GM10266 (cell line): ENCODE measurements at regions not wholly inside any gene's neighbourhood (a gene's known extent, or its start where the extent isn't known, plus 50 kb on each side); places are given as distances from the start of the nearest gene placed in this dataset.

Experiments used
- DNase-seq: peaks from one replicate; pipeline ENCODE4 v3.0.0; 2012; ENCODE audit errors: extremely low spot score
- CTCF ChIP-seq: IDR thresholded peaks from 2 replicates; pipeline ENCODE4 v1.5.1; 2012; ENCODE audit warnings: mild to moderate bottlenecking, low read depth; ENCODE audit not compliant: control insufficient read depth, insufficient read depth; ENCODE audit errors: missing control alignments

- no peak for DNase-seq
- TF ChIP-seq CTCF, result no peak
These were observed 1045.0 kb upstream of the ADGRL3 start for GRCh38 chr4:60155088-60155487.

- no peak for TF ChIP-seq CTCF
- DNase-seq, result no peak
These were observed 1027.0 kb upstream of the ADGRL3 start for GRCh38 chr4:60173103-60173502.

- no peak for DNase-seq
- no peak for TF ChIP-seq CTCF
These were observed 1026.4 kb upstream of the ADGRL3 start for GRCh38 chr4:60173718-60174117.

- no peak for DNase-seq
These were observed 1024.9 kb upstream of the ADGRL3 start for GRCh38 chr4:60175241-60175640.

GRCh38 chr4:60187428-60187827, 1012.7 kb upstream of the ADGRL3 start:
- no peak for TF ChIP-seq CTCF
- DNase-seq, result no peak

More at GRCh38 chr4:60175241-60175640, 1024.9 kb upstream of the ADGRL3 start:
- TF ChIP-seq CTCF, result no peak

GRCh38 chr4:60189286-60189685, 1010.8 kb upstream of the ADGRL3 start:
- TF ChIP-seq CTCF, result no peak

GRCh38 chr4:60194214-60194613, 1005.9 kb upstream of the ADGRL3 start:
- DNase-seq, result no peak
- no peak for TF ChIP-seq CTCF

More at GRCh38 chr4:60189286-60189685, 1010.8 kb upstream of the ADGRL3 start:
- no peak for DNase-seq
